ENCODE measurements at regions not wholly inside any gene's neighbourhood (a gene's known extent, or its start where the extent isn't known, plus 50 kb on each side); places are given as distances from the start of the nearest gene placed in this dataset.

DNA sequence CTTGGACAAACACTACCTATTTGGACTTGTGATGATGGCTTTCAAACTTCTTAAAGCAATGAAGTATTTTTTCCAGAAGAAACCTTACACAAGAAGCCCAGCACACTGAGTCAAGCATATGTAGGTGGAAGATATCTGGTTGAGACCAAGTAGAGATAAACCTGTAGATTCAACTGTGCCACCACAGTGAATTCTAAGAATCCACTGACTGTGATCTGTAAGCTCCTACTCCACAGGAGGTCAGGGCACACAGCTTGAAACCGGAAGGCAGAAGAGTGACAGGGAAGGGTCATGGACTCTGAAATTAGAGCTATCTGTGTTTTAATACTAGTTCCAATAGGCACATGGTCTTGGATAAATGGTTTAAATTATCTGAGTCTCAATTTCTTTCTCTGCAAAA, 404.5 kb downstream of the ETS1 start:
- no peaks in the 10 kb centered on the region for H3K9me3 ChIP-seq (ENCODE audit: control insufficient read depth, insufficient read depth, low read length)
- H4K20me1 ChIP-seq (ENCODE audit: insufficient read depth, low read length) = no peaks in the 10 kb centered on the region
- no TSS peak for BruUV-seq (replicated peaks)
- no peak overlapping the region for H3K4me3 ChIP-seq (ENCODE audit: insufficient read depth, low read depth, low read length)
- 100% methylated on average over 1 of the region's 1 CpG; no CpG with 5 or more reads in 1 of the 2 experiments for WGBS, 2 experiments (ENCODE audit: extremely low coverage in 2 of 2, insufficient read length in 1 of 2)
- H3K4ac ChIP-seq (ENCODE audit: low read depth, low read length) = no peak overlapping the region
- H3K9ac ChIP-seq (ENCODE audit: low read depth, low read length) = no peak overlapping the region
- in situ Hi-C loops (cut with MboI; ENCODE audit: low sequenced_read_pairs) (no loop called here), dilution Hi-C loops (cut with HindIII; ENCODE audit: low sequenced_read_pairs, unreplicated experiment) (loop anchor here (25.0 kb wide), 1 partner anchor 654 kb away; no protein-coding TSS in a partner anchor), intact Hi-C loops (cut with micrococcal nuclease) (no loop called here)
- no peak overlapping the region for H3K4me2 ChIP-seq (ENCODE audit: low read depth, low read length)
- H2BK15ac ChIP-seq (ENCODE audit: low read depth, low read length) = no peak overlapping the region
- H4K5ac ChIP-seq (ENCODE audit: low read depth, low read length) = no peak overlapping the region
- H3K23ac ChIP-seq (ENCODE audit: low read depth, low read length) = no peak overlapping the region
- peak overlapping the region; percentile 29; the same call in 1 of the 2 replicates for H2AK5ac ChIP-seq (ENCODE audit: low read depth, low read length)
- H3K9me1 ChIP-seq (ENCODE audit: insufficient read depth, low read length) = peaks cover 11% of the 10 kb centered on the region
- H3K79me1 ChIP-seq (ENCODE audit: low read depth in 1 of 2, low read length in 2 of 2) = no peaks in the 10 kb centered on the region
- H3K27ac ChIP-seq (ENCODE audit: insufficient read depth, low read length) = no peak overlapping the region
- H2BK5ac ChIP-seq (ENCODE audit: low read depth, low read length, poor library complexity, severe bottlenecking) = no peak overlapping the region
- no peak overlapping the region for H3K56ac ChIP-seq (ENCODE audit: extremely low read depth, insufficient read depth, low read length)
- peak overlapping the region; percentile 39; the same call in 1 of the 2 replicates for H3K18ac ChIP-seq (ENCODE audit: low read depth, low read length)
- no peak overlapping the region for H2BK120ac ChIP-seq (ENCODE audit: low read depth, low read length)
- H4K8ac ChIP-seq (ENCODE audit: low read depth in 2 of 2, low read length in 2 of 2) = no peak overlapping the region
- ATAC-seq (ENCODE audit: low read depth) = no peak
- H2AK9ac ChIP-seq (replicated peaks; ENCODE audit: low read depth, low read length, poor library complexity) = no peak overlapping the region
- no peak overlapping the region for H3K14ac ChIP-seq (replicated peaks; ENCODE audit: low read depth, low read length)
- CTCF ChIA-PET = interaction anchor here (0.5 kb wide), 1 partner anchor 10 kb away, joined by 3 read pairs; no protein-coding TSS in a partner anchor
- H2BK20ac ChIP-seq (ENCODE audit: low read depth, low read length) = peak overlapping the region; percentile 5; the same call in 1 of the 2 replicates
- no peaks in the 10 kb centered on the region for H3K36me3 ChIP-seq (ENCODE audit: control insufficient read depth, insufficient read depth, low read length)
- peaks cover 6% of the 10 kb centered on the region for H3K4me1 ChIP-seq (ENCODE audit: control insufficient read depth, insufficient read depth, low read length)
- no peak overlapping the region for H2AFZ ChIP-seq (replicated peaks; ENCODE audit: low read length, poor library complexity)
- no peak for TF ChIP-seq POLR2A (IDR thresholded peaks at IDR 0.05; ENCODE audit: low read depth, low read length)
- no peak for TF ChIP-seq CEBPB (IDR thresholded peaks at IDR 0.05; ENCODE audit: low read depth, low read length)
- TF ChIP-seq, protein P1, sequence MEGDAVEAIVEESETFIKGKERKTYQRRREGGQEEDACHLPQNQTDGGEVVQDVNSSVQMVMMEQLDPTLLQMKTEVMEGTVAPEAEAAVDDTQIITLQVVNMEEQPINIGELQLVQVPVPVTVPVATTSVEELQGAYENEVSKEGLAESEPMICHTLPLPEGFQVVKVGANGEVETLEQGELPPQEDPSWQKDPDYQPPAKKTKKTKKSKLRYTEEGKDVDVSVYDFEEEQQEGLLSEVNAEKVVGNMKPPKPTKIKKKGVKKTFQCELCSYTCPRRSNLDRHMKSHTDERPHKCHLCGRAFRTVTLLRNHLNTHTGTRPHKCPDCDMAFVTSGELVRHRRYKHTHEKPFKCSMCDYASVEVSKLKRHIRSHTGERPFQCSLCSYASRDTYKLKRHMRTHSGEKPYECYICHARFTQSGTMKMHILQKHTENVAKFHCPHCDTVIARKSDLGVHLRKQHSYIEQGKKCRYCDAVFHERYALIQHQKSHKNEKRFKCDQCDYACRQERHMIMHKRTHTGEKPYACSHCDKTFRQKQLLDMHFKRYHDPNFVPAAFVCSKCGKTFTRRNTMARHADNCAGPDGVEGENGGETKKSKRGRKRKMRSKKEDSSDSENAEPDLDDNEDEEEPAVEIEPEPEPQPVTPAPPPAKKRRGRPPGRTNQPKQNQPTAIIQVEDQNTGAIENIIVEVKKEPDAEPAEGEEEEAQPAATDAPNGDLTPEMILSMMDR (conservative IDR thresholded peaks at IDR 0.05; ENCODE audit: low read depth, low read length) = no peak
- TF ChIP-seq, protein P2, sequence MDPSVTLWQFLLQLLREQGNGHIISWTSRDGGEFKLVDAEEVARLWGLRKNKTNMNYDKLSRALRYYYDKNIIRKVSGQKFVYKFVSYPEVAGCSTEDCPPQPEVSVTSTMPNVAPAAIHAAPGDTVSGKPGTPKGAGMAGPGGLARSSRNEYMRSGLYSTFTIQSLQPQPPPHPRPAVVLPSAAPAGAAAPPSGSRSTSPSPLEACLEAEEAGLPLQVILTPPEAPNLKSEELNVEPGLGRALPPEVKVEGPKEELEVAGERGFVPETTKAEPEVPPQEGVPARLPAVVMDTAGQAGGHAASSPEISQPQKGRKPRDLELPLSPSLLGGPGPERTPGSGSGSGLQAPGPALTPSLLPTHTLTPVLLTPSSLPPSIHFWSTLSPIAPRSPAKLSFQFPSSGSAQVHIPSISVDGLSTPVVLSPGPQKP (IDR thresholded peaks at IDR 0.05; ENCODE audit: borderline replicate concordance, low read depth, low read length) = no peak
- TF ChIP-seq MAFK (IDR thresholded peaks at IDR 0.05; ENCODE audit: low read depth, low read length) = no peak
- no peak for TF ChIP-seq SMC3 (IDR thresholded peaks at IDR 0.05; ENCODE audit: low read depth, low read length)
- TF ChIP-seq BHLHE40 (IDR thresholded peaks at IDR 0.05; ENCODE audit: low read depth, low read length) = no peak
- TF ChIP-seq USF2 (IDR thresholded peaks at IDR 0.05; ENCODE audit: low read depth, low read length) = no peak
- TF ChIP-seq CHD1 (IDR thresholded peaks at IDR 0.05; ENCODE audit: low read depth, low read length) = no peak
- no peak for TF ChIP-seq FOS (IDR thresholded peaks at IDR 0.05; ENCODE audit: low read depth, low read length)
- no peak for TF ChIP-seq RFX5 (IDR thresholded peaks at IDR 0.05; ENCODE audit: low read depth, low read length)
- no peak for TF ChIP-seq NFE2L2 (IDR thresholded peaks at IDR 0.05; ENCODE audit: low read depth, low read length)
- no peaks in the 10 kb centered on the region for H3K27me3 ChIP-seq (ENCODE audit: control insufficient read depth, insufficient read depth, low read length)
- POLR2A ChIA-PET (ENCODE audit: unreplicated experiment) = no interaction called here
- DNase-seq = no peak
- H4K91ac ChIP-seq (ENCODE audit: insufficient read depth, low read depth, low read length) = no peak overlapping the region
